ENCODE measurements at regions not wholly inside any gene's neighbourhood (a gene's known extent, or its start where the extent isn't known, plus 50 kb on each side); places are given as distances from the start of the nearest gene placed in this dataset.

GRCh38 chr2:65501836-65502235, 69.4 kb upstream of the SPRED2 start:
- TF ChIP-seq, protein P1, sequence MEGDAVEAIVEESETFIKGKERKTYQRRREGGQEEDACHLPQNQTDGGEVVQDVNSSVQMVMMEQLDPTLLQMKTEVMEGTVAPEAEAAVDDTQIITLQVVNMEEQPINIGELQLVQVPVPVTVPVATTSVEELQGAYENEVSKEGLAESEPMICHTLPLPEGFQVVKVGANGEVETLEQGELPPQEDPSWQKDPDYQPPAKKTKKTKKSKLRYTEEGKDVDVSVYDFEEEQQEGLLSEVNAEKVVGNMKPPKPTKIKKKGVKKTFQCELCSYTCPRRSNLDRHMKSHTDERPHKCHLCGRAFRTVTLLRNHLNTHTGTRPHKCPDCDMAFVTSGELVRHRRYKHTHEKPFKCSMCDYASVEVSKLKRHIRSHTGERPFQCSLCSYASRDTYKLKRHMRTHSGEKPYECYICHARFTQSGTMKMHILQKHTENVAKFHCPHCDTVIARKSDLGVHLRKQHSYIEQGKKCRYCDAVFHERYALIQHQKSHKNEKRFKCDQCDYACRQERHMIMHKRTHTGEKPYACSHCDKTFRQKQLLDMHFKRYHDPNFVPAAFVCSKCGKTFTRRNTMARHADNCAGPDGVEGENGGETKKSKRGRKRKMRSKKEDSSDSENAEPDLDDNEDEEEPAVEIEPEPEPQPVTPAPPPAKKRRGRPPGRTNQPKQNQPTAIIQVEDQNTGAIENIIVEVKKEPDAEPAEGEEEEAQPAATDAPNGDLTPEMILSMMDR (IDR thresholded peaks at IDR 0.05; ENCODE audit: low read length): no peak
- no peak for TF ChIP-seq EZH2phosphoT487 (IDR thresholded peaks at IDR 0.05; ENCODE audit: low read length)
